HCT116 (cell line): ENCODE measurements at regions not wholly inside any gene's neighbourhood (a gene's known extent, or its start where the extent isn't known, plus 50 kb on each side); places are given as distances from the start of the nearest gene placed in this dataset.

ENCODE experiments used
- ATAC-seq: fragments of 200-7000 bp; cut with Tn5 transposase; 2 replicates; pipeline ENCODE4 v1.9.1; 2020; ENCODE audit warnings: mild to moderate bottlenecking, moderate library complexity
- BruUV-seq: library from RNA; stranded (reverse); fragments of 400-500 nt; replicated peaks from 2 replicates; lab custom pipeline; 2021; lab: Mats Ljungman, UMichigan
- CTCF ChIA-PET: fragments of 300-600 bp; sonication (Branson Sonifier 250); formaldehyde crosslinking; loops from one replicate; lab custom pipeline; 2021; ENCODE audit warnings: antibody characterized with exemption; lab: Charles Lee
- POLR2A ChIA-PET: fragments of 300-600, 350-600 bp; sonication (Branson Sonifier 250); formaldehyde crosslinking; loops from one replicate; lab custom pipeline; 2021; ENCODE audit warnings: antibody characterized with exemption; lab: Charles Lee
- RAD21 ChIA-PET, 2 experiments: fragments of 300-600 bp; sonication (Branson Sonifier 250); formaldehyde crosslinking; loops; one replicate each; lab custom pipeline; 2023; ENCODE audit warnings: low total read pairs in 2 of 2; ENCODE audit not compliant: uncharacterized antibody in 2 of 2, unreplicated experiment in 2 of 2, low non-redundant PET in 1 of 2; lab: Charles Lee
- DNase-seq: peaks from one replicate; pipeline ENCODE4 v3.0.0-alpha.2; 2010; ENCODE audit warnings: low read depth, low spot score
- H2AFZ ChIP-seq: fragments of 200-600 bp; shearing (Covaris generic), sonication (generic); 2 replicates; pipeline ENCODE4 v1.6.1; 2017; ENCODE audit warnings: low read depth, mixed run types, mixed read lengths, antibody characterized with exemption, low read length; ENCODE audit not compliant: poor library complexity, severe bottlenecking
- H3K27ac ChIP-seq: 2 replicates; pipeline ENCODE4 v1.5.1; 2012; ENCODE audit warnings: low read depth, low read length
- H3K27me3 ChIP-seq: fragments of 200-600 bp; sonication (generic); 2 replicates; pipeline ENCODE4 v1.6.1; 2016; ENCODE audit warnings: mixed run types, low read length, mixed read lengths; ENCODE audit not compliant: insufficient read depth
- H3K36me3 ChIP-seq, 2 experiments: fragments of 200-500 bp in 1 of 2; fragments of 200-600 bp in 1 of 2; sonication (Bioruptor generic) in 1 of 2; sonication (generic) in 1 of 2; 2 replicates each; pipeline versions ENCODE4 v1.5.1 to v1.6.1; 2014 to 2016; ENCODE audit warnings: low read length in 2 of 2, inconsistent platforms in 1 of 2, mixed read lengths in 1 of 2, mixed run types in 1 of 2; ENCODE audit not compliant: insufficient read depth in 2 of 2, control insufficient read depth in 1 of 2
- H3K4me1 ChIP-seq, 2 experiments: fragments of 200-600 bp in 1 of 2; sonication (generic) in 1 of 2; 2 replicates each; pipeline versions ENCODE4 v1.5.1 to v1.6.1; 2012 to 2017; ENCODE audit warnings: low read length in 2 of 2, inconsistent platforms in 1 of 2, mild to moderate bottlenecking in 1 of 2, mixed read lengths in 1 of 2, mixed run types in 1 of 2, moderate library complexity in 1 of 2; ENCODE audit not compliant: insufficient read depth in 2 of 2, control insufficient read depth in 1 of 2
- H3K4me2 ChIP-seq: fragments of 200-600 bp; sonication (generic); 2 replicates; pipeline ENCODE4 v1.6.1; 2017; ENCODE audit warnings: mixed run types, low read length, mixed read lengths
- H3K4me3 ChIP-seq, 2 experiments: fragments of 200-600 bp in 1 of 2; sonication (generic) in 1 of 2; replicated peaks in 1 of 2; 2 replicates each; pipeline ENCODE4 v1.5.1; 2011 to 2016; ENCODE audit warnings: low read length in 2 of 2, control low read depth in 1 of 2, low read depth in 1 of 2, mild to moderate bottlenecking in 1 of 2, mixed read lengths in 1 of 2, mixed run types in 1 of 2
- H3K79me2 ChIP-seq: fragments of 200-600 bp; sonication (generic); 2 replicates; pipeline ENCODE4 v1.6.1; 2017; ENCODE audit warnings: mild to moderate bottlenecking, mixed run types, low read length, moderate library complexity, mixed read lengths; ENCODE audit not compliant: insufficient read depth
- H3K9ac ChIP-seq: fragments of 200-600 bp; sonication (generic); 2 replicates; pipeline ENCODE4 v1.6.1; 2016; ENCODE audit warnings: low read length, mixed read lengths
- H3K9me2 ChIP-seq: fragments of 200-600 bp; sonication (generic), shearing (Covaris generic); 2 replicates; pipeline ENCODE4 v1.6.1; 2017; ENCODE audit warnings: mixed run types, mild to moderate bottlenecking, moderate library complexity; ENCODE audit not compliant: insufficient read depth
- H3K9me3 ChIP-seq, 2 experiments: fragments of 200-500 bp in 1 of 2; fragments of 200-600 bp in 1 of 2; sonication (Bioruptor generic) in 1 of 2; sonication (generic) in 1 of 2; 2 replicates each; pipeline ENCODE4 v1.6.1; 2014 to 2017; ENCODE audit warnings: low read length in 2 of 2, mixed read lengths in 2 of 2, inconsistent platforms in 1 of 2, low read depth in 1 of 2, mild to moderate bottlenecking in 1 of 2, mixed run types in 1 of 2, moderate library complexity in 1 of 2; ENCODE audit not compliant: control insufficient read depth in 1 of 2, insufficient read depth in 1 of 2
- H4K20me1 ChIP-seq: fragments of 200-600 bp; sonication (generic), shearing (Covaris generic); 2 replicates; pipeline ENCODE4 v1.6.1; 2017; ENCODE audit warnings: mixed run types, mild to moderate bottlenecking, moderate library complexity; ENCODE audit not compliant: insufficient read depth
- CBX3 ChIP-seq: IDR thresholded peaks from 2 replicates; pipeline ENCODE4 v1.6.1; 2012; ENCODE audit warnings: low read depth
- EGR1 ChIP-seq: IDR thresholded peaks from 2 replicates; pipeline ENCODE4 v1.6.1; 2012; ENCODE audit warnings: low read depth
- ELF1 ChIP-seq: IDR thresholded peaks from 2 replicates; pipeline ENCODE4 v1.6.1; 2012; ENCODE audit warnings: low read depth, borderline replicate concordance
- EZH2 ChIP-seq: fragments of 200-600 bp; sonication (generic); IDR thresholded peaks from 2 replicates; pipeline ENCODE4 v1.6.1; 2017; ENCODE audit warnings: antibody characterized with exemption, mixed run types
- EZH2phosphoT487 ChIP-seq: fragments of 200-600 bp; IDR thresholded peaks from 2 replicates; pipeline ENCODE4 v1.6.1; 2018; ENCODE audit warnings: antibody characterized with exemption, borderline replicate concordance
- FOSL1 ChIP-seq: IDR thresholded peaks from 2 replicates; pipeline ENCODE4 v1.6.1; 2012; ENCODE audit warnings: low read depth
- JUND ChIP-seq: IDR thresholded peaks from 2 replicates; pipeline ENCODE4 v1.6.1; 2012
- POLR2A ChIP-seq: IDR thresholded peaks from 2 replicates; pipeline ENCODE4 v1.7.0; 2011; ENCODE audit warnings: borderline replicate concordance; ENCODE audit not compliant: insufficient read depth, insufficient read length; ENCODE audit errors: extremely low read depth
- RAD21 ChIP-seq: IDR thresholded peaks from 2 replicates; pipeline ENCODE4 v1.6.1; 2012; ENCODE audit warnings: low read depth, mild to moderate bottlenecking
- SIN3A ChIP-seq: IDR thresholded peaks from 2 replicates; pipeline ENCODE4 v1.6.1; 2012; ENCODE audit warnings: low read depth
- SP1 ChIP-seq: IDR thresholded peaks from 2 replicates; pipeline ENCODE4 v1.6.1; 2012; ENCODE audit warnings: low read depth
- TCF7L2 ChIP-seq: IDR thresholded peaks from 2 replicates; pipeline ENCODE4 v1.7.0; 2011; ENCODE audit warnings: borderline replicate concordance, inconsistent platforms; ENCODE audit not compliant: insufficient read depth, insufficient read length; ENCODE audit errors: extremely low read depth
- YY1 ChIP-seq: IDR thresholded peaks from 2 replicates; pipeline ENCODE4 v1.6.1; 2011; ENCODE audit warnings: low read length, low read depth, moderate library complexity, mild to moderate bottlenecking; ENCODE audit not compliant: insufficient replicate concordance; ENCODE audit errors: extremely low read depth
- ZFX ChIP-seq: fragments of 450-650 bp; IDR thresholded peaks from 2 replicates; pipeline ENCODE4 v1.6.1; 2017
- ZNF274 ChIP-seq: fragments of 200-500 bp; sonication (Bioruptor generic); IDR thresholded peaks from 2 replicates; pipeline ENCODE4 v1.6.1; 2014; ENCODE audit warnings: mild to moderate bottlenecking, low read depth, low read length, inconsistent platforms
- intact Hi-C: fragments of 100-400 bp; cut with micrococcal nuclease; formaldehyde crosslinking; loops from 2 replicates; pipeline ENCODE4 v1.10.0; 2022
- TF ChIP-seq, protein P1 (sequence below): IDR thresholded peaks from 2 replicates; pipeline ENCODE4 v1.6.1; 2012
- TF ChIP-seq, protein P2 (sequence below): IDR thresholded peaks from 2 replicates; pipeline ENCODE4 v1.6.1; 2012; ENCODE audit warnings: low read depth
- TF ChIP-seq, protein P3 (sequence below), 3 experiments: fragments of 200-600 bp in 1 of 3; sonication (generic) in 1 of 3; IDR thresholded peaks in 2 of 3; conservative IDR thresholded peaks in 1 of 3; 2 replicates each; pipeline ENCODE4 v1.5.1; 2012 to 2017; ENCODE audit warnings: low read depth in 2 of 3, low read length in 2 of 3, antibody characterized with exemption in 1 of 3, borderline replicate concordance in 1 of 3, control low read depth in 1 of 3, mild to moderate bottlenecking in 1 of 3, mixed read lengths in 1 of 3, mixed run types in 1 of 3, moderate library complexity in 1 of 3; ENCODE audit not compliant: insufficient read depth in 1 of 3
- TF ChIP-seq, protein P4 (sequence below): IDR thresholded peaks from 2 replicates; pipeline ENCODE4 v1.6.1; 2012
- TF ChIP-seq, protein P5 (sequence below): IDR thresholded peaks from 2 replicates; pipeline ENCODE4 v1.6.1; 2011; ENCODE audit warnings: mild to moderate bottlenecking, low read length, moderate library complexity; ENCODE audit not compliant: insufficient replicate concordance; ENCODE audit errors: extremely low read depth

DNA sequence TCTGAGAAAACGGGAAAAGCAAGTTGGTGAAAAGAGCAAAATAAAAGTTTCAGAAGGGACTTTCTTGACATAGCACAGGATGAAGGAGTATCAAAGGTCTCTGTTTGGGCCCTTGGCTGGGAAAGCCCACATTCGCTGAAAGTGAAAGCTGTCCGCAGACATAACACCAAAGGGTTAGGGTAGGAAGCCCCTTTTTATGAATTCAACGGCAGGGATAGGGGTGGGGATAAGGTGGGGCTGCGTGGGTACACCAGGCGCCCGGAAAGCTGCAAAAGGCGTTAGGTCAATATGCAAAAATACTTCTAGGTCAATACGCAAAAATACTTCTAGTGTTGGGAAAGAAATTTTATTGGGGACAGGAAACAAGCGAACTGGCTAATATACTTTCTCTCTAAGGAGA lies 135.1 kb downstream of the OR2B2 start:
- Histone ChIP-seq H2AFZ (peak overlapping the region; percentile 56), H4K20me1 (no peaks in the 10 kb centered on the region), H3K9me3 (no peaks in the 10 kb centered on the region), H3K27ac (no peak overlapping the region), H3K4me3 (no peak overlapping the region), H3K9me2 (no peaks in the 10 kb centered on the region), H3K36me3 (no peaks in the 10 kb centered on the region), H3K79me2 (no peaks in the 10 kb centered on the region), H3K4me2 (no peak overlapping the region), H3K9ac (no peak overlapping the region), H3K4me1 (peaks cover 4 to 11% of the 10 kb centered on the region in 2 experiments; a peak in 3 of 4 replicates)
- BruUV-seq, result no TSS peak
- no peak for ATAC-seq
- ChIA-PET CTCF (no interaction called here), POLR2A (no interaction called here)
- intact Hi-C loops, result no loop called here
- no peak for TF ChIP-seq ZNF274
- TF ChIP-seq SP1, result no peak
- TF ChIP-seq, protein P1, sequence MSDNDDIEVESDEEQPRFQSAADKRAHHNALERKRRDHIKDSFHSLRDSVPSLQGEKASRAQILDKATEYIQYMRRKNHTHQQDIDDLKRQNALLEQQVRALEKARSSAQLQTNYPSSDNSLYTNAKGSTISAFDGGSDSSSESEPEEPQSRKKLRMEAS, result no peak
- TF ChIP-seq SIN3A, result no peak
- no peak for TF ChIP-seq ELF1
- TF ChIP-seq TCF7L2, result no peak
- no peak for TF ChIP-seq POLR2A
- TF ChIP-seq, protein P2, sequence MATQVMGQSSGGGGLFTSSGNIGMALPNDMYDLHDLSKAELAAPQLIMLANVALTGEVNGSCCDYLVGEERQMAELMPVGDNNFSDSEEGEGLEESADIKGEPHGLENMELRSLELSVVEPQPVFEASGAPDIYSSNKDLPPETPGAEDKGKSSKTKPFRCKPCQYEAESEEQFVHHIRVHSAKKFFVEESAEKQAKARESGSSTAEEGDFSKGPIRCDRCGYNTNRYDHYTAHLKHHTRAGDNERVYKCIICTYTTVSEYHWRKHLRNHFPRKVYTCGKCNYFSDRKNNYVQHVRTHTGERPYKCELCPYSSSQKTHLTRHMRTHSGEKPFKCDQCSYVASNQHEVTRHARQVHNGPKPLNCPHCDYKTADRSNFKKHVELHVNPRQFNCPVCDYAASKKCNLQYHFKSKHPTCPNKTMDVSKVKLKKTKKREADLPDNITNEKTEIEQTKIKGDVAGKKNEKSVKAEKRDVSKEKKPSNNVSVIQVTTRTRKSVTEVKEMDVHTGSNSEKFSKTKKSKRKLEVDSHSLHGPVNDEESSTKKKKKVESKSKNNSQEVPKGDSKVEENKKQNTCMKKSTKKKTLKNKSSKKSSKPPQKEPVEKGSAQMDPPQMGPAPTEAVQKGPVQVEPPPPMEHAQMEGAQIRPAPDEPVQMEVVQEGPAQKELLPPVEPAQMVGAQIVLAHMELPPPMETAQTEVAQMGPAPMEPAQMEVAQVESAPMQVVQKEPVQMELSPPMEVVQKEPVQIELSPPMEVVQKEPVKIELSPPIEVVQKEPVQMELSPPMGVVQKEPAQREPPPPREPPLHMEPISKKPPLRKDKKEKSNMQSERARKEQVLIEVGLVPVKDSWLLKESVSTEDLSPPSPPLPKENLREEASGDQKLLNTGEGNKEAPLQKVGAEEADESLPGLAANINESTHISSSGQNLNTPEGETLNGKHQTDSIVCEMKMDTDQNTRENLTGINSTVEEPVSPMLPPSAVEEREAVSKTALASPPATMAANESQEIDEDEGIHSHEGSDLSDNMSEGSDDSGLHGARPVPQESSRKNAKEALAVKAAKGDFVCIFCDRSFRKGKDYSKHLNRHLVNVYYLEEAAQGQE, result no peak
- TF ChIP-seq, protein P3, sequence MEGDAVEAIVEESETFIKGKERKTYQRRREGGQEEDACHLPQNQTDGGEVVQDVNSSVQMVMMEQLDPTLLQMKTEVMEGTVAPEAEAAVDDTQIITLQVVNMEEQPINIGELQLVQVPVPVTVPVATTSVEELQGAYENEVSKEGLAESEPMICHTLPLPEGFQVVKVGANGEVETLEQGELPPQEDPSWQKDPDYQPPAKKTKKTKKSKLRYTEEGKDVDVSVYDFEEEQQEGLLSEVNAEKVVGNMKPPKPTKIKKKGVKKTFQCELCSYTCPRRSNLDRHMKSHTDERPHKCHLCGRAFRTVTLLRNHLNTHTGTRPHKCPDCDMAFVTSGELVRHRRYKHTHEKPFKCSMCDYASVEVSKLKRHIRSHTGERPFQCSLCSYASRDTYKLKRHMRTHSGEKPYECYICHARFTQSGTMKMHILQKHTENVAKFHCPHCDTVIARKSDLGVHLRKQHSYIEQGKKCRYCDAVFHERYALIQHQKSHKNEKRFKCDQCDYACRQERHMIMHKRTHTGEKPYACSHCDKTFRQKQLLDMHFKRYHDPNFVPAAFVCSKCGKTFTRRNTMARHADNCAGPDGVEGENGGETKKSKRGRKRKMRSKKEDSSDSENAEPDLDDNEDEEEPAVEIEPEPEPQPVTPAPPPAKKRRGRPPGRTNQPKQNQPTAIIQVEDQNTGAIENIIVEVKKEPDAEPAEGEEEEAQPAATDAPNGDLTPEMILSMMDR (IDR thresholded peaks at IDR 0.05 in 2 of 3, conservative IDR thresholded peaks at IDR 0.05 in 1 of 3; ENCODE audit: borderline replicate concordance in 1 of 3, insufficient read depth in 1 of 3, low read depth in 2 of 3, low read length in 2 of 3), result no peak
- no peak for TF ChIP-seq RAD21
- no peak for TF ChIP-seq EZH2
- no peak for TF ChIP-seq EZH2phosphoT487
- TF ChIP-seq FOSL1, result no peak
- TF ChIP-seq, protein P4, sequence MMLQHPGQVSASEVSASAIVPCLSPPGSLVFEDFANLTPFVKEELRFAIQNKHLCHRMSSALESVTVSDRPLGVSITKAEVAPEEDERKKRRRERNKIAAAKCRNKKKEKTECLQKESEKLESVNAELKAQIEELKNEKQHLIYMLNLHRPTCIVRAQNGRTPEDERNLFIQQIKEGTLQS, result no peak
- TF ChIP-seq ZFX, result no peak
- no peak for TF ChIP-seq CBX3
- TF ChIP-seq JUND, result no peak
- TF ChIP-seq, protein P5, sequence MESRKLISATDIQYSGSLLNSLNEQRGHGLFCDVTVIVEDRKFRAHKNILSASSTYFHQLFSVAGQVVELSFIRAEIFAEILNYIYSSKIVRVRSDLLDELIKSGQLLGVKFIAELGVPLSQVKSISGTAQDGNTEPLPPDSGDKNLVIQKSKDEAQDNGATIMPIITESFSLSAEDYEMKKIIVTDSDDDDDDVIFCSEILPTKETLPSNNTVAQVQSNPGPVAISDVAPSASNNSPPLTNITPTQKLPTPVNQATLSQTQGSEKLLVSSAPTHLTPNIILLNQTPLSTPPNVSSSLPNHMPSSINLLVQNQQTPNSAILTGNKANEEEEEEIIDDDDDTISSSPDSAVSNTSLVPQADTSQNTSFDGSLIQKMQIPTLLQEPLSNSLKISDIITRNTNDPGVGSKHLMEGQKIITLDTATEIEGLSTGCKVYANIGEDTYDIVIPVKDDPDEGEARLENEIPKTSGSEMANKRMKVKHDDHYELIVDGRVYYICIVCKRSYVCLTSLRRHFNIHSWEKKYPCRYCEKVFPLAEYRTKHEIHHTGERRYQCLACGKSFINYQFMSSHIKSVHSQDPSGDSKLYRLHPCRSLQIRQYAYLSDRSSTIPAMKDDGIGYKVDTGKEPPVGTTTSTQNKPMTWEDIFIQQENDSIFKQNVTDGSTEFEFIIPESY, result no peak
- no peak for TF ChIP-seq EGR1
- TF ChIP-seq YY1, result no peak
- TF ChIP-seq, all 23 proteins: peak for 0
- H3K27me3 ChIP-seq, result no peaks in the 10 kb centered on the region
- no peak for DNase-seq
- RAD21 ChIA-PET, result no interaction called here
